ENCODE measurements at regions not wholly inside any gene's neighbourhood (a gene's known extent, or its start where the extent isn't known, plus 50 kb on each side); places are given as distances from the start of the nearest gene placed in this dataset.
"Not testable (repeated sequence)": the region's sequence is repeated elsewhere in the genome, so short reads cannot be mapped to it uniquely, and the experiment has no call there.

GRCh38 chr7:126057979-126058378 lies 1128.4 kb upstream of the POT1 start:
- Histone ChIP-seq H3K9ac (ENCODE audit: insufficient read depth, low read length) (no peak overlapping the region), H3K36me3 (ENCODE audit: control insufficient read depth, insufficient read depth, low read length) (no peaks in the 10 kb centered on the region), H3K9me3 (ENCODE audit: control insufficient read depth, insufficient read depth, low read depth, low read length) (no peaks in the 10 kb centered on the region), H3K79me2 (ENCODE audit: control insufficient read depth, insufficient read depth, low read length) (no peaks in the 10 kb centered on the region), H3K27me3 (ENCODE audit: control insufficient read depth, insufficient read depth, low read length) (no peaks in the 10 kb centered on the region), H3K4me2 (ENCODE audit: extremely low read depth, insufficient read depth, low read length) (no peak overlapping the region), H4K20me1 (ENCODE audit: control insufficient read depth, extremely low read depth, insufficient read depth, low read length) (no peaks in the 10 kb centered on the region), H3K4me3 (replicated peaks in 1 of 4; ENCODE audit: control extremely low read depth in 1 of 4, insufficient read depth in 1 of 4, low read depth in 3 of 4, low read length in 4 of 4) (no peak overlapping the region), H3K4me1 (ENCODE audit: control insufficient read depth, extremely low read depth, insufficient read depth, low read length) (no peaks in the 10 kb centered on the region), H3K27ac (ENCODE audit: insufficient read depth, low read length) (no peak overlapping the region), H2AFZ (ENCODE audit: low read length) (no peak overlapping the region)
- no peak for TF ChIP-seq CTCF (conservative IDR thresholded peaks at IDR 0.05 in 1 of 2, IDR thresholded peaks at IDR 0.05 in 1 of 2; ENCODE audit: low read depth in 1 of 2, low read length in 2 of 2)
- no peak for TF ChIP-seq EZH2 (IDR thresholded peaks at IDR 0.05; ENCODE audit: low read length, missing control alignments)
- DNase-seq (ENCODE audit: low read depth in 2 of 2) = no peak

DNA sequence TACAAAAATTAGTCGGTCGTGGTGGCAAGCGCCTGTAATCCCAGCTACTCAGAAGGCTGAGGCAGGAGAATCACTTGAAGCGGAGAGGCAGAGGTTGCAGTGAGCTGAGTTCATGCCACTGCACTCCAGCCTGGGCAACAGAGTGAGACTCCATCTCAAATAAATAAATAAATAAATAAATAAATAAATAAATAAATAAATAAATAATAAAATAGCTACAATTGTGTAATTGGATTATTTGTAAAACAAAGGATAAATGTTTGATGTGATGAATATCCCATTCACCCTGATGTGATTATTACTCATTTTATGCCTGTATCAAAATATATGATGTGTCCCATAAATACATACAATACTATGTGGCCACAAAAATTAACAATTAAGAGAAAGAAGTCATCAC lies 1127.0 kb upstream of the POT1 start:
- not testable (repeated sequence) for H3K79me2 ChIP-seq (ENCODE audit: control insufficient read depth, insufficient read depth, low read length); H2AFZ ChIP-seq (ENCODE audit: low read length); H3K9me3 ChIP-seq (ENCODE audit: control insufficient read depth, insufficient read depth, low read depth, low read length); DNase-seq (ENCODE audit: low read depth in 2 of 2); H3K9ac ChIP-seq (ENCODE audit: insufficient read depth, low read length); H3K27ac ChIP-seq (ENCODE audit: insufficient read depth, low read length); H3K4me3 ChIP-seq (replicated peaks in 1 of 4; ENCODE audit: control extremely low read depth in 1 of 4, insufficient read depth in 1 of 4, low read depth in 3 of 4, low read length in 4 of 4); H4K20me1 ChIP-seq (ENCODE audit: control insufficient read depth, extremely low read depth, insufficient read depth, low read length); H3K27me3 ChIP-seq (ENCODE audit: control insufficient read depth, insufficient read depth, low read length); H3K36me3 ChIP-seq (ENCODE audit: control insufficient read depth, insufficient read depth, low read length); H3K4me2 ChIP-seq (ENCODE audit: extremely low read depth, insufficient read depth, low read length); H3K4me1 ChIP-seq (ENCODE audit: control insufficient read depth, extremely low read depth, insufficient read depth, low read length)

DNA sequence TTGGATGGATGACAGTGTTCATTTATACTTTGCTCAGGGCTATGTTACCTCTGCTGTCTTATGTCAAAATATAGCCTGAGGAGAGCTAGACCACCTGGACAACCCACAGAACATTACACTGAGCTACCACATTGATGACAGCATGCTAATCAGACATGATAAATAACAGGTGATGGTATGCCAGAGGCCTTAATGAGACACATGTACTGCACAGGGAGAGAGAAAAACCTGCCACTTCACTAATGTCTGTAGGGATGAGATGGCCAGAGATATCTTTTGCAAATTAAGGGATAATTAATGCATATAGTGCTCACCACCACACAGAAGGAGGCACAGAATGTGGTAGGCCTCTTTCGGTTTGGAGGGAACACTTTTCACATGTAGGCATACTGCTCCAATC lies 1122.6 kb upstream of the POT1 start:
- Histone ChIP-seq H3K9ac (ENCODE audit: insufficient read depth, low read length) (no peak overlapping the region), H3K4me3 (replicated peaks in 1 of 4; ENCODE audit: control extremely low read depth in 1 of 4, insufficient read depth in 1 of 4, low read depth in 3 of 4, low read length in 4 of 4) (no peak overlapping the region), H4K20me1 (ENCODE audit: control insufficient read depth, extremely low read depth, insufficient read depth, low read length) (no peaks in the 10 kb centered on the region), H3K4me1 (ENCODE audit: control insufficient read depth, extremely low read depth, insufficient read depth, low read length) (no peaks in the 10 kb centered on the region), H3K36me3 (ENCODE audit: control insufficient read depth, insufficient read depth, low read length) (no peaks in the 10 kb centered on the region), H3K27me3 (ENCODE audit: control insufficient read depth, insufficient read depth, low read length) (no peaks in the 10 kb centered on the region), H3K4me2 (ENCODE audit: extremely low read depth, insufficient read depth, low read length) (no peak overlapping the region), H3K9me3 (ENCODE audit: control insufficient read depth, insufficient read depth, low read depth, low read length) (no peaks in the 10 kb centered on the region), H2AFZ (ENCODE audit: low read length) (no peak overlapping the region), H3K79me2 (ENCODE audit: control insufficient read depth, insufficient read depth, low read length) (no peaks in the 10 kb centered on the region), H3K27ac (ENCODE audit: insufficient read depth, low read length) (no peak overlapping the region)
- TF ChIP-seq EZH2 (IDR thresholded peaks at IDR 0.05; ENCODE audit: low read length, missing control alignments) (no peak), CTCF (conservative IDR thresholded peaks at IDR 0.05 in 1 of 2, IDR thresholded peaks at IDR 0.05 in 1 of 2; ENCODE audit: low read depth in 1 of 2, low read length in 2 of 2) (no peak)
- DNase-seq (ENCODE audit: low read depth in 2 of 2) = no peak

- Histone ChIP-seq H4K20me1 (ENCODE audit: control insufficient read depth, extremely low read depth, insufficient read depth, low read length) (no peaks in the 10 kb centered on the region), H3K27ac (ENCODE audit: insufficient read depth, low read length) (no peak overlapping the region), H3K36me3 (ENCODE audit: control insufficient read depth, insufficient read depth, low read length) (no peaks in the 10 kb centered on the region), H3K4me2 (ENCODE audit: extremely low read depth, insufficient read depth, low read length) (no peak overlapping the region), H3K9me3 (ENCODE audit: control insufficient read depth, insufficient read depth, low read depth, low read length) (no peaks in the 10 kb centered on the region), H3K4me3 (replicated peaks in 1 of 4; ENCODE audit: control extremely low read depth in 1 of 4, insufficient read depth in 1 of 4, low read depth in 3 of 4, low read length in 4 of 4) (no peak overlapping the region), H3K27me3 (ENCODE audit: control insufficient read depth, insufficient read depth, low read length) (no peaks in the 10 kb centered on the region), H3K4me1 (ENCODE audit: control insufficient read depth, extremely low read depth, insufficient read depth, low read length) (no peaks in the 10 kb centered on the region), H2AFZ (ENCODE audit: low read length) (no peak overlapping the region), H3K79me2 (ENCODE audit: control insufficient read depth, insufficient read depth, low read length) (no peaks in the 10 kb centered on the region), H3K9ac (ENCODE audit: insufficient read depth, low read length) (no peak overlapping the region)
- DNase-seq (ENCODE audit: low read depth in 2 of 2) = no peak
- TF ChIP-seq CTCF (conservative IDR thresholded peaks at IDR 0.05 in 1 of 2, IDR thresholded peaks at IDR 0.05 in 1 of 2; ENCODE audit: low read depth in 1 of 2, low read length in 2 of 2) (no peak), EZH2 (IDR thresholded peaks at IDR 0.05; ENCODE audit: low read length, missing control alignments) (no peak)
Observed at GRCh38 chr7:126044662-126045061, 1115.0 kb upstream of the POT1 start.

Measured in fibroblast of lung (primary cell).